Stomach smooth muscle (tissue), 2 donors: ENCODE measurements at regions not wholly inside any gene's neighbourhood (a gene's known extent, or its start where the extent isn't known, plus 50 kb on each side); places are given as distances from the start of the nearest gene placed in this dataset.

Experiments
- H3K27ac ChIP-seq: one replicate; pipeline ENCODE4 v1.7.0; 2013; ENCODE audit warnings: mild to moderate bottlenecking, low read length, inconsistent platforms
- H3K27me3 ChIP-seq, 2 donors: one replicate each; pipeline ENCODE4 v1.7.0; 2013; ENCODE audit warnings: low read length in 2 of 2; ENCODE audit not compliant: insufficient read depth in 2 of 2, control insufficient read depth in 1 of 2
- H3K36me3 ChIP-seq, 2 donors: one replicate each; pipeline ENCODE4 v1.7.0; 2013; ENCODE audit warnings: low read length in 2 of 2; ENCODE audit not compliant: control insufficient read depth in 2 of 2, insufficient read depth in 2 of 2
- H3K4me1 ChIP-seq: one replicate; pipeline ENCODE4 v1.7.0; 2013; ENCODE audit warnings: low read length; ENCODE audit not compliant: control insufficient read depth, insufficient read depth
- H3K4me3 ChIP-seq, 2 donors: one replicate each; pipeline ENCODE4 v1.7.0; 2013; ENCODE audit warnings: low read length in 2 of 2
- H3K9ac ChIP-seq, 2 donors: one replicate each; pipeline ENCODE4 v1.7.0; 2013; ENCODE audit warnings: low read length in 2 of 2, mild to moderate bottlenecking in 1 of 2
- H3K9me3 ChIP-seq, 2 donors: one replicate each; pipeline ENCODE4 v1.7.0; 2013; ENCODE audit warnings: low read length in 2 of 2; ENCODE audit not compliant: control insufficient read depth in 2 of 2
- donor health status: healthy.
- donor health status: Pancreatic carcinoma.

- Histone ChIP-seq H3K27me3 (no peaks in the 10 kb centered on the region), H3K4me1 (no peaks in the 10 kb centered on the region), H3K9me3 (peaks cover 0 to 3% of the 10 kb centered on the region in 2 donors), H3K9ac (no peak overlapping the region), H3K27ac (no peak overlapping the region), H3K36me3 (no peaks in the 10 kb centered on the region), H3K4me3 (no peak overlapping the region)
These were observed 258.6 kb downstream of the ZEB2 start for GRCh38 chr2:144261336-144261735.

- Histone ChIP-seq H3K27ac (no peak overlapping the region), H3K9ac (no peak overlapping the region), H3K36me3 (no peaks in the 10 kb centered on the region), H3K9me3 (peaks cover 0 to 3% of the 10 kb centered on the region in 2 donors), H3K4me3 (no peak overlapping the region), H3K4me1 (no peaks in the 10 kb centered on the region), H3K27me3 (no peaks in the 10 kb centered on the region)
These were observed 260.6 kb downstream of the ZEB2 start for GRCh38 chr2:144259332-144259731.

- H3K27ac ChIP-seq, result no peak overlapping the region
- H3K9ac ChIP-seq, result no peak overlapping the region
- no peaks in the 10 kb centered on the region for H3K36me3 ChIP-seq
- H3K27me3 ChIP-seq, result no peaks in the 10 kb centered on the region
- peaks cover under 1 to 3% of the 10 kb centered on the region in 2 donors for H3K9me3 ChIP-seq
- H3K4me3 ChIP-seq, result no peak overlapping the region
- H3K4me1 ChIP-seq, result no peaks in the 10 kb centered on the region
These were observed 261.8 kb downstream of the ZEB2 start for GRCh38 chr2:144258154-144258553.

- no peaks in the 10 kb centered on the region for H3K4me1 ChIP-seq
- no peaks in the 10 kb centered on the region for H3K36me3 ChIP-seq
- peaks cover 3 to 6% of the 10 kb centered on the region in 2 donors for H3K9me3 ChIP-seq
- no peak overlapping the region for H3K4me3 ChIP-seq
- no peaks in the 10 kb centered on the region for H3K27me3 ChIP-seq
- H3K9ac ChIP-seq, result no peak overlapping the region
- H3K27ac ChIP-seq, result no peak overlapping the region
These were observed 262.8 kb downstream of the ZEB2 start for GRCh38 chr2:144256996-144257707.

- Histone ChIP-seq H3K27me3 (no peaks in the 10 kb centered on the region), H3K9ac (no peak overlapping the region), H3K4me3 (no peak overlapping the region)
These were observed 265.3 kb downstream of the ZEB2 start for GRCh38 chr2:144254342-144255235.

DNA sequence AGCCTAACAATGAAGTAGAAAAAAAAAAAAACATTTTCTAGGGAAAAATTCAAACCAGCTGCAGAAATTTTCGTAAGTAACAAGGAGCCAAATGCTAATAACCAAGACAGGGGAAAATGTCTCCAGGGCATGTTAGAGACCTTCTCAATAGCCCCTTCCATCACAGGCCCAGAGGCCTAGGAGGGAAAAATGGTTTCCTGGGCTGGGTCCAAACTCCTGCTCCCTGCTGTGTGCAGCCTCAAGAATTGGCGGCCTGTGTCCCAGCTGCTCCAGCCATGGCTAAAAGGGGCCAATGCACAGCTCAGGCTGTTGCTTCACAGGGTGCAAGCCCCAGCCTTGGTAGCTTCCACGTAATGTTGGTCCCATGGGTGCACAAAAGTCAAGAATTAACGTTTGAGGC lies 266.2 kb downstream of the ZEB2 start:
- H3K9me3 ChIP-seq, result peaks cover 3 to 6% of the 10 kb centered on the region in 2 donors
- H3K4me1 ChIP-seq, result no peaks in the 10 kb centered on the region
- H3K27me3 ChIP-seq, result no peaks in the 10 kb centered on the region
- H3K36me3 ChIP-seq, result no peaks in the 10 kb centered on the region
- no peak overlapping the region for H3K27ac ChIP-seq
- H3K4me3 ChIP-seq, result no peak overlapping the region
- H3K9ac ChIP-seq, result no peak overlapping the region

More at GRCh38 chr2:144254342-144255235, 265.3 kb downstream of the ZEB2 start:
- Histone ChIP-seq H3K36me3 (no peaks in the 10 kb centered on the region), H3K4me1 (no peaks in the 10 kb centered on the region), H3K27ac (no peak overlapping the region), H3K9me3 (peaks cover 3 to 6% of the 10 kb centered on the region in 2 donors)

GRCh38 chr2:144252694-144253093 lies 267.2 kb downstream of the ZEB2 start:
- Histone ChIP-seq H3K9me3 (peaks cover 0 to 6% of the 10 kb centered on the region in 2 donors), H3K27me3 (no peaks in the 10 kb centered on the region), H3K4me1 (no peaks in the 10 kb centered on the region), H3K36me3 (no peaks in the 10 kb centered on the region), H3K4me3 (no peak overlapping the region), H3K9ac (no peak overlapping the region), H3K27ac (no peak overlapping the region)

DNA sequence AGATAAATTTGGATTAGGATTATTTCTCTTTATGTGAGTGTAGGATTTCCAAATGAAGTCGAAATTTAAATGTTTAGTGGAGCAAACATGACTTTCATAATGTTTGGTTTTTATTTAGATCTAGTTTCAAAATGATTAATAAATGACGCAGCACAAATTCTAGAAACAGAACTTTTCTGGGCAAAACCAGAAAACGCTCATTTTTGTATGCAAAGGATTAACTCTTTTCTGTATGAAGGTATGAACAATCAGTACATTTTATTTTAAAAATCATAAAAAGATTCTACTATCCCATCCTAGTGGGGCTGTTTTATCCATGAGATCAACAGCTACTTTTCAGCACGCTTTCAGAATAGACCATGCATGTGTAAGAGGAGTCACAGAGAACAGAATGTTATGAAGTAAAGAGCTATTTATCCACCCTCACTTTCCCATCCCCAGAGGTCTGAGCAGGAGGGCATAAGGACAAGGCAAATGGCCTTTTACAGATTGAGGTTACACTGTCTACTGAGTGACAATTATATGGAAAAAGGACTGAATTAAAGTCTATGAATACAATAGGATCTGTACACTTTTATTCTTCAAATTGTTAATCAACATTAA lies 270.8 kb downstream of the ZEB2 start:
- Histone ChIP-seq H3K27ac (no peak overlapping the region), H3K4me3 (no peak overlapping the region), H3K9me3 (peaks cover 0 to 6% of the 10 kb centered on the region in 2 donors), H3K9ac (no peak overlapping the region), H3K27me3 (no peaks in the 10 kb centered on the region), H3K4me1 (no peaks in the 10 kb centered on the region), H3K36me3 (no peaks in the 10 kb centered on the region)

DNA sequence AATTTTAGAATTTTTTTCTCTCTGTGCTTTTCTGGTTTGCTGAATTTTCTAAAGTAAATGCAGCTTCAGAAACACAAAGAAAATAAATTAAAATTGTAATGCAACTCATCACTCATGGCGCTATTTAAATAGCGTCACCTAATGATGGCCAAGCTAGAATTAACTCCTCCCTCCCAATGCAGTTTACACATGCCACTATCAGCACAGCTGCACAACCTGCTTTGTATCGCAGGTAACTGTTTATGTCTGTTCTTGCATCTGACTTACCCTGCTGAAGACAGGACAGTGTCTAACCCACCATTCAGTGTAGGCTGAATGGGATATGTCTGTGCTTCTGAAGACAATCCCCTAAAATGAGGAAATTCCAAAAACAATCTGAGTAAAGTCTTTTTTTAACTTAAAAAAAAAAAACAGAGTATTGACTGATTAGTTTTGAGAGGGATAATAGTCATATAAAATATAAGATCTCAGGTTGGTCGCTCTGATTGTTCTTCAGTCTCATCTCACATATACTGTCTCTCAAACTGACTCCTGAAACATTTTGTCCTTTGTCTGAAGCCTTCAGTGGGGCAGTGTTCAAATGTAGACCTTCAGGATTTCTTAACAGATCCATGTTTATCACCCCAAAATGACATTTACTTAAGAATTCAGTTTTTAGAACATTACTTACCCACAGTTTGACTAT lies 271.4 kb downstream of the ZEB2 start:
- Histone ChIP-seq H3K27me3 (no peaks in the 10 kb centered on the region), H3K36me3 (no peaks in the 10 kb centered on the region), H3K9ac (no peak overlapping the region), H3K4me3 (no peak overlapping the region), H3K4me1 (no peaks in the 10 kb centered on the region), H3K9me3 (peaks cover 0 to 6% of the 10 kb centered on the region in 2 donors), H3K27ac (no peak overlapping the region)

DNA sequence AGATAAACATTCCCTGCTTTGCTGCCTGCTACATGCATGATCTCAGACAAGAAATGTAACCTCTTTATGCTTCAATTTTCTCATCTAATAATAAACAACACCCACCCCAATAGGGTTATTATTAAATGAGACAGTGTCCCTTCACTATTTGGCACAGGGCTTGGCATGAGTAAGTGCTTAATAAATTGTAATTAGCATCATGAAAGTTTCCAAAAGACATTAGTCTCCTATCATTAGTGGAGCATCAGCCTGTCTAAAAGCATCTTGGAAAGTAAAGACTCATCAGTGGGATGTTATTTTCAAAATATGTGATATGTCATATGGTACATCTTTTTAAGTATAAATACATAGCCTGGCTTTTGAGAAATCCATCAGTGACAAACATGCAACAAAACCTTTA lies 275.0 kb downstream of the ZEB2 start:
- H3K36me3 ChIP-seq, result no peaks in the 10 kb centered on the region
- H3K4me3 ChIP-seq, result no peak overlapping the region
- no peaks in the 10 kb centered on the region for H3K27me3 ChIP-seq
- no peaks in the 10 kb centered on the region for H3K4me1 ChIP-seq
- H3K27ac ChIP-seq, result no peak overlapping the region
- H3K9me3 ChIP-seq, result no peaks in the 10 kb centered on the region
- H3K9ac ChIP-seq, result no peak overlapping the region
